NCI-H510A (cell line): ENCODE measurements at regions not wholly inside any gene's neighbourhood (a gene's known extent, or its start where the extent isn't known, plus 50 kb on each side); places are given as distances from the start of the nearest gene placed in this dataset.
"Not testable (repeated sequence)": the region's sequence is repeated elsewhere in the genome, so short reads cannot be mapped to it uniquely, and the experiment has no call there.

Experiments used
- DNase-seq: peaks from one replicate; lab custom pipeline; 2025; lab: John Stamatoyannopoulos, UW

DNA sequence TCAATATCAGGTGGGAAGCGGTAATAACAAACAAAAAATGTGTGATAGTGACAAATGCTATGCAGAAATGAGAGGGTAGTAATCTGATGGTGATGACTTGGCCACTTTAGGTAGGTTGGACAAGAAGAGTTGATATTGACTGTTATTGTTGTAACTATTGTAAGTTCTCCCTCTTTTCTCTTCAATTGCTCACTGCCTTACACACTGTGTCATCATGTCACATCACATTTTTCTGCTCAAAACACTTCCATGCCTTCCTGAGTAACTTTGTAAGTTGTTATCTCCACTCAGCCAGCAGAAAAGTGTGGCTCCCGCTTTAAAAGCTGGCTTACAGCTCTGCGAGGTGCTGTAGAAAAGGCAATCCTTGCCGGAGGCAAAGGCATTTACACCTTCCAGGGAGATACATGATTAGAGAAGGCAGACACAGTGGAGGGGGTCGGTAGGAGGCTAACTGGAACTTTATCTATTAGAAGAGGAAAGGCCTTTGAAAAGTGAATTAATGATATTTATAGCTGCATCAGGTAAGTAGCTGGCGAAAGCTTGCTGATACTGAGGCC, 85.2 kb upstream of the CLINT1 start:
- DNase-seq = no peak

DNA sequence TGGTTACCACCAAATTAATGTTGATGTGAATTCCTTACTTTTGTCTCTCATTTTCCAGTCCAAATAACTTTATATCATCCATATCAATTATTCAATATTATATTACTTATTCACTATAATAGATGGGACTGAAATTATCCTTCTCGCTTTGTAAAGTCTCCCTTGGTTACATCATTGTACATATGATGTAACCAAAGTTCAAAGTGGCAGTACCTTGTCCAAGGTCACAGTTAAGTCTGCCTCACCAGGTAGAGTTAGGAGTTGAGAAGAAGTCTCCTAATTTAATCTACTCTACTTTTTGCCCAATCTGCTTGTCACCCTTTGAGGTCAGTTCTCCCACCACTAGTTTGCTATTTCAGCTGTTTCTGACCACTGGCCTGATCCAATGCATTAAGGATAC, 83.7 kb upstream of the CLINT1 start:
- no peak for DNase-seq

DNA sequence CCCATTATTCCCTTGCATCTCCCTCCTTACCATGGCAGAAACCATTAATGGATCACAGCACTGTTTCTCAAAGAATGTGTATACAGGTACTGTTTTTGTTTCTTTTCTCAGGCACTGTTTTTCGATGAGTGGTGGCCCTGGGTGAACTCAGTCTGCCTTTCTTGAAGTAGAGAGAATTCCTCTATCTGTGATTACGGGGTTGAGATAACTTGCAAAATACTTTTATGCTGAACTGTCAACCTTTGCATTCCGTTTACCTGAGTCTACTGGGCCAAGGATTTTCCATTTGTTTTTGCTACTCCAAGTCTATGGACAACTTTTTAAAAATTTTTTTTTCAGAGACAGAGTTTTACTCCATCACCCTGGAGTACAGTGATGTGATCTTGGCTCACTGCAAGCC, 82.7 kb upstream of the CLINT1 start:
- no peak for DNase-seq

DNA sequence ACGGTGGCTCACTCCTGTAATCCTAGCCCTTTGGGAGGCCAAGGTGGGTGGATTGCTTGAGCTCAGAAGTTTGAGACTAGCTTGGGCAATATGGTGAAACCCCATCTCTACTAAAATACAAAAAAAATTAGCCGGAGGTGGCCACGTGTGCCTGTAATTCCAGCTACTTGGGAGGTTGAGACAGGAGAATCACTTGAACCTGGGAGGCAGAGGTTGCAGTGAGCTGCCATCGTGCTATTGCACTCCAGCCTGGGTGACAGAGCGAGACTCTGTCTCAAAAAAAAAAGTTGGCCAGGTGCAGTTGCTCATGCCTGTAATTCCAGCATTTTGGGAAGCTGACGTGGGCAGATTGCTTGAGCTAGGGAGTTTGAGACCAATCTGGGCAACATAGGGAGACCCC, 79.2 kb upstream of the CLINT1 start:
- DNase-seq = not testable (repeated sequence)

DNA sequence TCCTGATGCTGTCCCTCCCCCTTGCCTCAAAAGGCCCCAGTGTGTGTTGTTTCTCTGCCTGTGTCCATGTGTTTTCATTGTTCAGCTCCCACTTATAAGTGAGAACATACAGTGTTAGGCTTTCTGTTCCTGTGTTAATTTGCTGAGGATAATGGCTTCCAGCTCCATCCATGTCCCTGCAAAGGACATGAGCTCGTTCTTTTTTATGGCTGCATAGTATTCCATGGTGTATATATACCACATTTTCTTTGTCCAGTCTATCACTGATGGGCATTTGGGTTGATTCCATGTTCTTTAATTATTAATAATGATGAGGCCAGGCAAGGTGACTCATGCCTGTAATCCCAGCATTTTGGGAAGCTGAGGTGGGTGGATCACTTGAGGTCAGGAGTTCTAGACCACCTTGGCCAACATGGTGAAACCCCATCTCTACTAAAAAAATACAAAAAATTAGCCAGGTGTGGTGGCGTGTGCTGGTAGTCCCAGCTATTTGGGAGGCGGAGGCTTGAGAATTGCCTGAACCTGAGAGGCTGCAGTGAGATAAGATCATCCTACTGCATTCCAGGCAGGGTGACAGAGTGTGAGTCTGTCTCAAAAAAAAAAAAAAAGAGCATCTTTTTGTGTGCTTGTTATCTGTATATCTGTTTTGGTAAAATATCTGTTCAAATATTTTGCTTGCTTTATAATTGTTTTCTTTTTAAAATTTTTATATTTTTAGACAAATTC, 78.0 kb upstream of the CLINT1 start:
- DNase-seq = not testable (repeated sequence)

DNA sequence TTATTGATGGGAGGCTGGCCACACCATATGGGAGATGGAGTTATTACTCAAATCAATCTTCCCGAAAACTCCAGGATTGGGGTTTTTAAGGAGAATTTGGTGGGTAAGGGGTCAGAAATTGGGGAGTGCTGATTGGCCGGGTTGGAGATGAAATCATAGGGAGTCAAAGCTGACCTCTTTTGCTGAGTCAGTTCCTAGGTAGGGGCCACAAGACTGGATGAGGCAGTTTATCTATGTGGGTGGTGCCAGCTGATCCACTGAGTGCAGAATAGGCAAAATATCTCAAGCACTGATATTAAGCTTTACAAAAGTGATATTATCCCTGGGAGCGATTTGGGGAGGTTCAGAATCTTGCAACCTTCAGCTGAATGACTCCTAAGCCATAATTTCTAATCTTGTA, 75.7 kb upstream of the CLINT1 start:
- no peak for DNase-seq

DNA sequence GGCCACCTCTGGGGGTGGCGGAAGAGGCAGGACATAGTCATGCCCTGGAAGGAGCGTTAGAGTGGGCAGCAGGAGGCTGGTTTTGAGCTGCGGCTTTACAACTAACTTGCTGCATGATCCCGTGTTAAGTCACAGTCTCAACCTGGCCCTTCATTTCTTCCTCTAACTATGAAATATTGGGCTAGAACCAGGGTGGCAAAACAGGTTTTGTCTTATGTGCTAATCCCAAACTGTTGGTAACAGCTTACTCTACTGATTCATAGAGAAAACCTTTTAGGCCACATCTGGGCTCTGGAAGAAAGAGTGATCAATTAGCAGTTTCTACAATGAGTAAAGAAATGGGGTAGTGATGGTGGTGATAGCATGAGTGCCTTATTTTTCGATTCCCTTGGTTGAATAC, 74.1 kb upstream of the CLINT1 start:
- DNase-seq = no peak

DNA sequence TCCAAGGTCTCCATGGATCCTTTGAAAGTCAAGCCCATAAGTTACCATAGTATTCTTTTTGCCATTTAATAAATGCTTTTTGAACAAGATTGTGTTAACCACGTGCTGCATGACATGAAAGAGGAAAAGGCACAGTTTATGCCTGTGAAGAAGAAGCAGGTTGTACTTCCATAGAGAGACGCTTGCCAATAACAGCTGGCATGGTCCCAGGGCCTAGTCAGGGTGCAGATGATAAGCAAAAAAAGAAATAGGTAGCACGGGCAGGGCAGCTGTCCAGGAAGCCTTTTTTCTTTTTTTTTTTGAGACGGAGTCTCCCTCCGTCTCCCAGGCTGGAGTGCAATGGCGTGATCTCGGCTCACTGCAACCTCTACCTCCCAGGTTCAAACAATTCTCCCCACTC, 71.8 kb upstream of the CLINT1 start:
- DNase-seq = no peak

DNA sequence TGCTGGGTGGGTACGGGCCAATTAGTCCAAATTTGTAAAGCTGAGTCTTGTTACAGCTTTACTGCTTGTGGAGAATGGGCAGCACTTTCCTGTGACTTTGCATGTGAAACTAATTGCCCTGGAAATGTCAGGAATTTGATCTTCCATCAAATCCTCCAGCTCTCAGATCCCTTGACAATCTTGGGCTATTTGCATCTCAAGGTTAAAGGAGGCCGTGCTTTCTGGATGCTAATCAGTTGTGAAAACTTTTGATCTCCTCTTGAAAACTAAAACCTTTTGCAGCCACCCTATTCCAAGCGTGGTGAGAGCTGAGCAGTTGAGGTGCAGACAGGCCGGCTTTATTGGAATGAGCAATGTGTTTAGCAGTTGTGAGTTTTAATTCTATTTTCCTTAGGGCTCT, 68.0 kb upstream of the CLINT1 start:
- DNase-seq = no peak

DNA sequence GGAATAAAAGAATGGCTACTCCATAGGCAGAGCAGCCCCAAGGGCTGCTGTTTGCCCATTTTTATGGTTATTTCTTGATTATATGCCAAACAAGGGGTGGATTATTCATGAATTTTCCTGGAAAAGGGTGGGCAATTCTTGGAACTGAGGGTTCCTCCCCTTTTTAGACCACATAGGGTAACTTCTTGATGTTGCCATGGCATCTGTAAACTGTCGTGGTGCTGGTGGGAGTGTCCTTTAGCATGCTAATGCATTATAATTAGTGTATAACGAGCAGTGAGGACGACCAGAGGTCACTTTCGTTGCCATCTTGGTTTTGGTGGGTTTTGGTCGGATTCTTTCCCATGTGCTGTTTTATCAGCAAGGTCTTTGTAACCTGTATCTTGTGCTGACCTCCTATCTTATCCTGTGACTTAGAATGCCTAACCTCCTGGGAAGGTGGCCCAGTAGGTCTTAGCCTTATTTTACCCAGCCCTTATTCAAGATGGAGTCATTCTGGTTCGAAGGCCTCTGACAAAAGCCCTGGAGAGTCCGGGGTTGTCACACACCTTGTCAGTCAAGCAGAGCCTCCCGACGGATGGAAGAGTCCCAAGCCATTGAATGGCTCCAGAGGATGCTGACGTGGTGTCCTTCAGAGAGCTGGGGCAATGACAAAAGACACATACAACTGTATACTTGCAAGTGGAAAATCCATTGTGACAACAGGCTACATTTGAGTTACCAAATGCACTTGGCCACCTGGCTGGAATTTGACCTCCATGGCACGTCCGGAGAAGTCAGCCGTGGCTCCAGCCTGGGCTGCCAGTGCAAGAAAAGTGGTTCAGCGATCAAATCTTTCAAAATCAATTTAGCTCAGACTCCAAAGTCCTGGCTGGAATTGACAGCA, 67.1 kb upstream of the CLINT1 start:
- no peak for DNase-seq

DNA sequence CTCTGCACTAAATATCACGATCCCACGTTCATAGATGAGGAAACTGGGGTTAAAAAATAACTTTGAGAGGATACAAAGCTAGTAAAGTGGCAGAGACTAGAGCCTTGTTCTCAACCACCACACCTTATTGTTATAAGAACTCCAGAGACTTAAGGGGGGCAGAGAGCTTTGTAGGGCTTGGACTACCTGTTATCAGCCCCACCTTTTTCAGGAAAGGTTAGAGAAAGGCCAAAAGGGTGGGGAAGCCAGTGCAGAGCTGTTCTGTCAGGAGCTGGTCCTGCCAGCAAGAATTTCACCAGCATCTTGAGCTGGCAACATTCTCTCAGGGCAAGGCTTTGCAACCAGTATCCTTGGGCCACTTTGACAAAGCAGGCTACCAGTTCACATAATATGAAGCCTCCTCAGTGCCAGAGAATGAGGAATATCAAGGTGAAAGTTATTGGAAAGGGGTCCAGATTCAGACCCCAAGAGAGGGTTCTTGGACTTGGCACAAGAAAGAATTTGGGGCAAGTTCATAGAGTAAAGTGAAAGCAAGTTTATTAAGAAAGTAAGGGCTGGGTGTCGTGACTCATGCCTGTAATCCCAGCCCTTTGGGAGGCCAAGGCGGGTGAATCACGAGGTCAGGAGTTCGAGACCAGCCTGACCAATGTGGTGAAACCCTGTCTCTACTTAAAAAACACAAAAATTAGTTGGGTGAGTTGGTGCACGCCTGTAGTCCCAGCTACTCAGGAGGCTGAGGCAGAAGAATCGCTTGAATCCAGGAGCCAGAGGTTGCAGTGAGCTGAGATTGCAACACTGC, 66.2 kb upstream of the CLINT1 start:
- no peak for DNase-seq

DNA sequence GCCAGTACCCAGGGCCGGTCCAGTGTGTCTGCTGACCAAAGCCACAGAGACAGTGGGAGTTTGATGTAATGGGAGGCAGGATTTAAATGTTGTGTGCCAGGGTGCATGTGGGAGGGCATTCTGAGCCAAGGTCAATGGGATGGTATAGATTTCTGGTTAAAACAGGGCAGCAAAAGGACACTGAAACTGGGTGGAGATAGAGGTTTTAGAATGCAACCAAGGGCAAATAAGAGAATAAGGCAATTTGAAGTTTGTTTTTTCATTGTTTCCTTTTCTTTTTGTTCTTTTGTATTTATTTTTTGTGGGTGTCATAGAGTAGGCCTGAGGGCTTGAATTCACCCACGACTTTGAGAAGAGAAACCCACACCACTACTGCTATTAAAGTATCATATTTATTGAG, 65.5 kb upstream of the CLINT1 start:
- DNase-seq = no peak

DNA sequence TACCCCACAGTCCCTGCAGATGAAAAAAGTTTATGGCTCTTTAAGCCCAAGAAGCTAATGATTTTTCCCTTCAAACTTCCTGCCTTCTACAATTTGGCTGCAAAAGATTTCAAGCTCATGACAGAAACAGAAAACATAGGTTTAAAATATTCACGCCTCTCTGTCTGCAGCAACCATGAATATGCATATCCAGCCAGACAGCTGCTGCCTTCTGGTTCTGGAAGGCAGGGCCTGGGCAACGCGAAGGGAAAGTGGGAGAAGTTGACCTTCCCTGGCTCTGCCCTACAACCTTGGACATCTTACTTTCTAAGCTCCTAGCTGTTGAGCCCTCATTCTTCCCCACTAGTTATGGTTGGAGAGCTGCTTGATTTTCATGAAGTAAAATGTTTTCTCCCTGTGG, 64.8 kb upstream of the CLINT1 start:
- DNase-seq = no peak

DNA sequence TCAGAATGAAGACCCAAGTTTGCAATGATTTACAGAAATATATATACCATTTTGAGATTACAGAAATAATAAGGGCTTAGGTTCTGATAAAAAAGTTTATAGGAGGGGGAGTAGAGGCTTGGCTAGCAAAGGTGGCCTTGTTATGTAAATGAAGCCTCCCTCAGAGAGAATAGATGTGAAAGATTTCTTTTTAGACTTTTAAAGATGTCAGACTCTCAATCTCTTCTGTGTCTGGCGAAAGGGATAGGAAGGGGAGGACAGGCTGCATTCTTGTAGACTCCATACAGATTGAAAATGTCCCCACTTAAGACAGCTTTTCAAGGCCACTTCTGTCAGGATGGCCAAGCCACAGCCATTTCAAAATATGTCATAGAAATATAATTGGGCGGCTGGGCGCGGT, 63.1 kb upstream of the CLINT1 start:
- no peak for DNase-seq

DNA sequence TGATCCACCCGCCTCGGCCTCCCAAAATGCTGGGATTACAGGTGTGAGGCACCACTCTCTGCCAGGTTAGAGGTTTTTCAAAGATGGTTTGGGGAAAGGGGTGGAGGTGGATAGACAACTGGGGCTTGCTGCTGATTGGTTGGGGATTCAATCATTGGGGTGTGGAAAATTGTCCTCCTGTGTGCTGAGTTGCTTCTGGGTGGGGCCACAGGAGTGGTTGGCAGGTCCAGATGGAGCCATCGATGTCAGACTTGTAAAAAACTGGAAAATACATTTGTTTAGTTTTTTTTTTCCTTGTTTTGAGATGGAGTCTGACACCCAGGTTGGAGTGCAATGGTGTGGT, 61.9 kb upstream of the CLINT1 start:
- DNase-seq = no peak

DNA sequence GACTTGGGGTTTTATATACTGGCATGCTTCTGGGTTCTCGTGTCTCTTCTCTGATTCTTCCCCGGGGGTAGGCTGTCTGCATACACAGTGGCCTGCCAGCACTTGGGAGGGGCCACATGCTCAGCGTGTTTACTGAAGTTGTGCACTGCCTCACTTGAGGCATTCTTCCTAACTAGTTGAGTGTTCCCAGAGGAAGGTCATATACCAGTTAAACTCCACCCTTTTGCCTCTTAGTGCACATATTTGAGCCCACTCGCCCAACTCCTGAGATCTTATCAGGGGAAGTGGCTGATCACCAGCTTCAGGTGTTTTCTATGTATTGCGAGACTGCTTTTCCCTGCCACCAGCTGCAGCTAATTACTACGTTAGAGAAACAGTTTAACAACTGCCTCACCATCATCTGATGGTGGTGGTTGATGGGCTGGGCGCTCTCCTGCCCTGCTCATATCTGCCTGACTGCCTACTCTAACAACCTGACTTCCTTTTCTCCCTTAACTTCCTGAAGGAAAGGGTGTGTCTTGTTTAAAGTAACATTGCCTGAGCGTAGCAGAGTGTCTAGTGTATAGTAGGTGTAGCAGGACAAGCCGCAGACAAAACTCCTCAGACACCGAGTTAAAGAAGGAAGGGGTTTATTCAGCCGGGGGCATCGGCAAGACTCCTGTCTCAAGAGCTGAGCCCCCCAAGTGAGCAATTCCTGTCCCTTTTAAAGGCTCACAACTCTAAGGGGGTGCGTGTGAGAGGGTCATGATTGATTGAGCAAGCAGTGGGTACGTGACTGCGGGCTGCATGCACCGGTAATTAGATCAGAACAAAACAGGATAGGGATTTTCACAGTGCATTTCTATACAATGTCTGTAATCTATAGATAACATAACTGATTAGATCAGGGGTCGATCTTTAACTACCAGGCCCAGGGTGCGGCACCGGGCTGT, 60.1 kb upstream of the CLINT1 start:
- DNase-seq = no peak

DNA sequence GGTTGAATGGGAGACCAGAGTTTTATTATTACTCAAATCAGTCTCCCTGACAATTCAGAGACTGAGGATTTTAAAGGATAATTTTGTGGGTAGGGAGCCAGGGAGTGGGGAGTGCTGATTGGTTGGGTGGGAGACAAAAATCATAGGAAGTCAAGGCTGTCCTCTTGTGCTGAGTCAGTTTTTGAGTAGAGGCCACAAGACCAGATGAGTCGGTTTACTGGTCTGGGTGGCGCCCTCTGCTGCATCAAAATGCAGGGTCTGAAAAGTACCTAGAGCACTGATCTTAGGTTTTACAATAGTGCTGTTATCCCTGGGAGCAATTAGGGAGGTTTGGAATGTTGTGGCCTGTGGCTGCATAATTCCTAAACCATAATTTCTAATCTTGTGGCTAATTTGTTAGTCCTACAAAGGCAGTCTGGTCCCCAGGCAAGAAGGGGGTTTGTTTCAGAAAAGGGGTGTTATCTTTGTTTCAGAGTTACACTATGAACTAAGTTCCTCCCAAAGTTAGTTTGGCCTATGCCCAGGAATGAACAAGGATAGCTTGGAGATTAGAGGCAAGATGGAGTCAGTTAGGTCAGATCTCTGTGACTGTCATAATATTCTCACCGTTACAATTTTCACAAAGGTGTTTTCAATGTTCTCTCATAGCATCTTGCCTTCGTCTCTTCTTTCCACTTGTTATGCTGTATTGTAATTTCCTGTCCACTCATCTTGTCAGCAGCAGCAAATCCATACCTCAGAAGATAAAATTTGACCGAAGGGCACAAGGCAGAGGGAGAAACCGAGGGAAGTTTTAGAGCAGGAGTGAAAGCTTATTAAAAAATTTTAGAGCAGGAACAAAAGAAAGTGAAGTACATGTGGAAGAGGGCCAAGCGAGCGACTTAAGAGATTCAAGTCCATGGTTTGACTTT, 59.2 kb upstream of the CLINT1 start:
- no peak for DNase-seq

DNA sequence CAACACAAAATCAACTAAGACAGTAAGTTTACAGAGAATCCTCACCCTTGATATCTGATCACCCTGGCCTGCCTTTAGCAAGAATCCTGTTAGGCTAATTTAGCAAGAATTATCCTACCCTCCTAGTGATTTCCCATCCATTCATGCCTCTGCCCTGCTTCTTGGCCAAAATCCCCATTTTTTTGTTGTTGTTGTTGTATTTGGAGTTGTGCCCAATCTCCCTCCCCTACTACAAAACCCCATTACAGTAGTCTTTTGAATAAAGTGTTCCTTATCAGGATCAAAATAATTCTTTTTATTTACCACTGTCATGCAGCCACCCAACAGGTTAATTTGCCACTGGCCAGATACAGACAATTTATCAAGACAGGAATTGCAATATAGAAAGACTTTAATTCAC, 58.5 kb upstream of the CLINT1 start:
- no peak for DNase-seq

DNA sequence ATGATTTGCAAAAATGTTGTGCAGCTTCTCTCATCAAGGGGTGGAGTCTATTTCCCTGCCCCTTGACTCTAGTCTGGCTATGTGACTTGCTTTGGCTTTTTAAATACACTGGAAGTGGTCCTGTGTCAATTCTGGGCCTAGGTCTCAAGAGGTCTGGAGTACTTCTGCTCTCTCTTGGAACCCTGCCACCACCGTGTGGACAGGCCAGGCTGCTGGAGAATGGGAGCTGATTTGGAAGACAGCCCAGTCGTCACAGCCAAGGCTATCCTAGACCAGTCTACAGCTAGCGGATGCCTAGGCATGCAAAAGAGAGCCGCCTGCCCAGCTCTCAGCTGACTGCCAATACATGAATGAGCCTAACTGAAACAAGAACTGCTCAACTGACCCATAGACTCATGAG, 56.7 kb upstream of the CLINT1 start:
- DNase-seq = peak; percentile 52

DNA sequence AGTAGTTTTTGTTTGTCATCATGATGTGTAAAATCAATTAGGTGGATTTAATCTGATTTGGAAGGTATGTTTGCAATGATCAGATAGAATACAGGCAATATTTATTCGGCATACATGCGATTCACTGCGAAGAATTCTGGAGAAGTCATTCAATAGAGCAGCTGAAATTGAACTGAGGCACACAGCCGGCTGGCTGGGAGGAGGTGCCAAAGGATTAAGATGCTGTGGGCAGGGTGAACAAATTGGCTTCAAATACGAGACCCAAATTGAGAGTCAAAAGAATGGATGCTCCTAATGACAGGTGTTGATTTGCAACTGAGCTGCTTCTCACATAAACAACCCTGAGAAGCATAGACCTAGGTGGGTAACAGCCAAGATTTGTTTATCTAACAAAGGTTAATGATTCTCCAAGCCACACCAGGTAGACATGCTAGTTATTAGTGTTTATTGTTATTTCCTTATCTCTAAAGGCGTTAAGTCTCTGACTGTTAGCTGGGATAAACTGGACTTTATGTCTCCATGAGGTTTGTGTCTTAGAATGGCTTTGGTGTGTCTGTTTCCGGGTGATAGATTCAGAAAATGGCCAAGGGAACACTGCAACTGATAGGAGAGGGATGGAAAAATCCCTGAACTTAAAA, 55.3 kb upstream of the CLINT1 start:
- no peak for DNase-seq
